Spleen (tissue), 11 donors: ENCODE measurements at regions not wholly inside any gene's neighbourhood (a gene's known extent, or its start where the extent isn't known, plus 50 kb on each side); places are given as distances from the start of the nearest gene placed in this dataset.

Source experiments
- DNase-seq: peaks from one replicate; pipeline ENCODE4 v3.0.0-alpha.2; 2020
- H3K27ac ChIP-seq, 8 donors: fragments of 200-600 bp; sonication (generic) in 7 of 8; 1 replicate in 4 of 8; 2 replicates in 4 of 8; pipeline versions ENCODE4 v1.5.0 to v1.8.0; 2016 to 2021; ENCODE audit warnings: inconsistent platforms in 4 of 8, mild to moderate bottlenecking in 4 of 8, moderate library complexity in 1 of 8
- H3K27me3 ChIP-seq, 7 donors: fragments of 200-600 bp; sonication (generic) in 6 of 7; replicated peaks in 1 of 7; 1 replicate in 4 of 7; 2 replicates in 3 of 7; pipeline versions ENCODE4 v1.5.0 to v1.8.0; 2016 to 2021; ENCODE audit warnings: inconsistent platforms in 3 of 7, mild to moderate bottlenecking in 1 of 7
- H3K36me3 ChIP-seq, 6 donors: fragments of 200-600 bp; sonication (generic) in 5 of 6; 1 replicate in 4 of 6; 2 replicates in 2 of 6; pipeline versions ENCODE4 v1.5.0 to v1.8.0; 2016 to 2021; ENCODE audit warnings: inconsistent platforms in 2 of 6
- H3K4me1 ChIP-seq, 6 donors: fragments of 200-600 bp; sonication (generic) in 5 of 6; 1 replicate in 3 of 6; 2 replicates in 3 of 6; pipeline versions ENCODE4 v1.5.0 to v1.8.0; 2016 to 2021; ENCODE audit warnings: inconsistent platforms in 3 of 6
- H3K4me3 ChIP-seq, 8 donors: fragments of 200-600 bp; sonication (generic) in 7 of 8; 1 replicate in 4 of 8; 2 replicates in 4 of 8; pipeline versions ENCODE4 v1.5.0 to v1.8.0; 2016 to 2021; ENCODE audit warnings: inconsistent platforms in 4 of 8, mild to moderate bottlenecking in 4 of 8, moderate library complexity in 2 of 8
- H3K9me3 ChIP-seq, 8 donors: fragments of 200-600 bp; sonication (generic) in 7 of 8; 1 replicate in 4 of 8; 2 replicates in 4 of 8; pipeline versions ENCODE4 v1.5.0 to v1.8.0; 2016 to 2021; ENCODE audit warnings: inconsistent platforms in 4 of 8
- CTCF ChIP-seq, 11 experiments: fragments of 200-600 bp in 7 of 11; fragments of 450-650 bp in 4 of 11; sonication (generic) in 4 of 11; IDR thresholded peaks in 8 of 11; conservative IDR thresholded peaks in 3 of 11; 1 replicate in 7 of 11; 2 replicates in 4 of 11; pipeline versions ENCODE4 v1.4.0 to v1.8.0; 2016 to 2021; ENCODE audit warnings: antibody characterized with exemption in 11 of 11, inconsistent platforms in 4 of 11, mild to moderate bottlenecking in 1 of 11
- POLR2A ChIP-seq, 3 donors: fragments of 450-650 bp; IDR thresholded peaks; one replicate each; pipeline ENCODE4 v1.5.1; 2017; ENCODE audit warnings: antibody characterized with exemption in 3 of 3, mild to moderate bottlenecking in 1 of 3
- POLR2AphosphoS5 ChIP-seq, 3 donors: sonication (generic); formaldehyde crosslinking; IDR thresholded peaks; one replicate each; pipeline ENCODE4 v1.5.1; 2017; ENCODE audit warnings: antibody characterized with exemption in 3 of 3
- WGBS, 5 donors: extraction: QIAGEN DNeasy Blood & Tissue Kit in 3 of 5; methylation state at CpG; one replicate each; pipeline versions ENCODE4 v1.1.5 to v1.1.7; 2013 to 2018; 5-methylcytosine and 5-hydroxymethylcytosine counted together
- intact Hi-C: fragments of 100-400 bp; cut with DNase I; formaldehyde crosslinking; loops from one replicate; pipeline ENCODE4 v1.15.0; 2023; ENCODE audit warnings: low total_unique reads
- donor health status: healthy with polysubstance abuse.
- donor health status: DM: no; HTN: no; CAD: no; lungs with moderate emphysema.
- donor health status: DM: no; HTN: no; CAD: no.
- donor health status: Bipolar disorder and iron deficiency.
- donor health status: healthy.
- donor health status: DM: no; HTN: no; CAD: no.
- donor health status: DM: yes; HTN: yes; CAD: no.

GRCh38 chr2:128751746-128752145, 433.1 kb upstream of the HS6ST1 start:
- WGBS, 5 donors: 89 to 97% (median 90%) methylated on average over 5 of the region's 5 CpGs
- Histone ChIP-seq H3K4me3 (no peak overlapping the region), H3K27me3 (no peaks in the 10 kb centered on the region), H3K4me1 (peaks cover 29 to 59% (median 48%) of the 10 kb centered on the region in 6 donors), H3K36me3 (no peaks in the 10 kb centered on the region), H3K27ac (no peak overlapping the region), H3K9me3 (no peaks in the 10 kb centered on the region)
- intact Hi-C loops: no loop called here
- TF ChIP-seq CTCF (IDR thresholded peaks at IDR 0.05 in 8 of 11, conservative IDR thresholded peaks at IDR 0.05 in 3 of 11) (no peak), POLR2A (IDR thresholded peaks at IDR 0.05) (no peak), POLR2AphosphoS5 (IDR thresholded peaks at IDR 0.05) (no peak)
- no peak for DNase-seq

DNA sequence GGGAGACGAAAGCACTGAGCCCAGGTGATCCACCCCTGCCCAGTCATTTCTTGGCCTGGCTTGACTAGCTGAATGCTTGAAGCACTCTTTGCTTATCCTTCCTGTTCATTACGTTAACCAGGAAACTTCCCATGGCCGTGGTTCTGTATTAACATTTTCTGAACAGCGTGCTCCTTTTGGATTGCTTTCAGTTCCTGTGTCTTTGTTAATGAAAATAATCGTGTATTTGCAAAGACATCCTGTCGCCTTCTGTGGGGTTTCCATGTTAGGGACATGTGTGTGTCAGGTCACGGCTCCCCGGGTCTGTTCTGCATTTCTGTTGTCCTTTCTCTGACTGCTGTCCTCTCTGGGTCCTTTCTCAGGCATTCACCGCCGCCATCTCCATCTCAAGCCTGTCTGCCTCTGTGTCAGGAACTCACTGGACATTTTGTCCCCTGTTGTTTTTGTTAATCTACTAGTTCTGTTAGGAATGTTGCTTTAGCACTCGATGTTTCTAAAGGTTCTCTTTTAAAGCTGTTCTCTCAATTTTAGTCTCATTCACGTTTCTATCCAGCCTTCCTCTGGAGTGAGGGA, 434.1 kb upstream of the HS6ST1 start:
- intact Hi-C loops: no loop called here
- peak overlapping the region in 6 of 8 donors; percentile 36 to 73 (median 70) for H3K27ac ChIP-seq
- no peaks in the 10 kb centered on the region for H3K9me3 ChIP-seq
- DNase-seq: no peak
- no peaks in the 10 kb centered on the region for H3K27me3 ChIP-seq
- peaks cover 29 to 57% (median 47%) of the 10 kb centered on the region in 6 donors for H3K4me1 ChIP-seq
- H3K36me3 ChIP-seq: no peaks in the 10 kb centered on the region
- WGBS, 5 donors: 54 to 63% (median 56%) methylated on average over 12 of the region's 12 CpGs
- no peak overlapping the region for H3K4me3 ChIP-seq
- TF ChIP-seq CTCF (IDR thresholded peaks at IDR 0.05 in 8 of 11, conservative IDR thresholded peaks at IDR 0.05 in 3 of 11) (no peak), POLR2A (IDR thresholded peaks at IDR 0.05) (no peak), POLR2AphosphoS5 (IDR thresholded peaks at IDR 0.05) (no peak)

- no peak overlapping the region for H3K4me3 ChIP-seq
- no peak for DNase-seq
- H3K36me3 ChIP-seq: no peaks in the 10 kb centered on the region
- H3K4me1 ChIP-seq: peaks cover 29 to 57% (median 47%) of the 10 kb centered on the region in 6 donors
- H3K27me3 ChIP-seq: no peaks in the 10 kb centered on the region
- no peaks in the 10 kb centered on the region for H3K9me3 ChIP-seq
- 50 to 68% (median 63%) methylated on average over 7 of the region's 7 CpGs for WGBS, 5 donors
- intact Hi-C loops: no loop called here
- no peak for TF ChIP-seq CTCF (IDR thresholded peaks at IDR 0.05 in 8 of 11, conservative IDR thresholded peaks at IDR 0.05 in 3 of 11)
- no peak for TF ChIP-seq POLR2A (IDR thresholded peaks at IDR 0.05)
- TF ChIP-seq POLR2AphosphoS5 (IDR thresholded peaks at IDR 0.05): no peak
- peak overlapping the region in 6 of 8 donors; percentile 36 to 73 (median 70) for H3K27ac ChIP-seq
These were observed 434.7 kb upstream of the HS6ST1 start for GRCh38 chr2:128753321-128753720.

DNA sequence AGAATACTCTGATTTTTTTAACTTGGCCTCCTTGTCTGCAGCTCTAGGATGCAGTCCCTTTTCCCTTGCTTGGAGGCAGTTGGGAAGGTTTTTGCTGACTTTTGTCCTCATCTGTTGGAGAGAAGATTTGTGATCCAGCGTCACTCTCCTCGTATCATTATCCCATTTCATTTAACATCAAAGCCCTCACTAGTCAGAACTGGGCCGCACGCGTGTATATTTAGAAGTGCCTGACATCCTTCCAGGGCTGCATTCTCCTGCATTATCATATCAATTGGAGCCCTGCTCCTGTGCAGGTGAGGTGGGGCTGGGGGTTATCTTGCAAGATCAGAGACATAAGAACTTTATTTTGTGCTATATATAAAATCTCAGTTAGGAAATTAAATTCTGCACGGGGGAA, 435.1 kb upstream of the HS6ST1 start:
- no peak for DNase-seq
- Histone ChIP-seq H3K9me3 (no peaks in the 10 kb centered on the region), H3K36me3 (no peaks in the 10 kb centered on the region), H3K4me1 (peaks cover 29 to 57% (median 47%) of the 10 kb centered on the region in 6 donors), H3K27me3 (no peaks in the 10 kb centered on the region), H3K27ac (peak overlapping the region in 5 of 8 donors; percentile 56 to 73 (median 70)), H3K4me3 (no peak overlapping the region)
- TF ChIP-seq POLR2AphosphoS5 (IDR thresholded peaks at IDR 0.05) (no peak), CTCF (IDR thresholded peaks at IDR 0.05 in 8 of 11, conservative IDR thresholded peaks at IDR 0.05 in 3 of 11) (no peak), POLR2A (IDR thresholded peaks at IDR 0.05) (no peak)
- 31 to 54% (median 43%) methylated on average over 6 of the region's 6 CpGs for WGBS, 5 donors
- intact Hi-C loops: no loop called here
